Type B pancreatic cell (in vitro differentiated cells): ENCODE measurements at regions not wholly inside any gene's neighbourhood (a gene's known extent, or its start where the extent isn't known, plus 50 kb on each side); places are given as distances from the start of the nearest gene placed in this dataset.

Experiments
- DNase-seq: peaks from one replicate; pipeline ENCODE4 v3.0.0; 2021; ENCODE audit warnings: mixed read lengths; ENCODE audit not compliant: unreplicated experiment; ENCODE audit errors: extremely low spot score
- H3K27ac Mint-ChIP-seq: 2 replicates; pipeline ENCODE4 v1.8.0; 2021; ENCODE audit warnings: mild to moderate bottlenecking, mixed read lengths
- H3K27me3 Mint-ChIP-seq: 2 replicates; pipeline ENCODE4 v1.8.0; 2021; ENCODE audit warnings: mixed read lengths
- H3K36me3 Mint-ChIP-seq: 2 replicates; pipeline ENCODE4 v1.8.0; 2021; ENCODE audit warnings: mixed read lengths
- H3K4me1 Mint-ChIP-seq: one replicate; pipeline ENCODE4 v1.8.0; 2021; ENCODE audit warnings: mixed read lengths; ENCODE audit not compliant: unreplicated experiment
- H3K4me3 Mint-ChIP-seq: 2 replicates; pipeline ENCODE4 v1.8.0; 2021; ENCODE audit warnings: mild to moderate bottlenecking, mixed read lengths
- H3K9me3 Mint-ChIP-seq: 2 replicates; pipeline ENCODE4 v1.8.0; 2021; ENCODE audit warnings: mixed read lengths
- TF ChIP-seq, protein P1 (sequence below): fragments of 200-600 bp; sonication (generic); conservative IDR thresholded peaks from 2 replicates; pipeline ENCODE4 v1.5.0; 2021; ENCODE audit warnings: antibody characterized with exemption, mild to moderate bottlenecking

- Mint-ChIP-seq H3K4me1 (peaks cover 27% of the 10 kb centered on the region), H3K27ac (no peak overlapping the region), H3K9me3 (no peaks in the 10 kb centered on the region), H3K27me3 (peaks cover 29% of the 10 kb centered on the region), H3K36me3 (peaks cover 3% of the 10 kb centered on the region), H3K4me3 (no peak overlapping the region)
- no peak for DNase-seq
- TF ChIP-seq, protein P1, sequence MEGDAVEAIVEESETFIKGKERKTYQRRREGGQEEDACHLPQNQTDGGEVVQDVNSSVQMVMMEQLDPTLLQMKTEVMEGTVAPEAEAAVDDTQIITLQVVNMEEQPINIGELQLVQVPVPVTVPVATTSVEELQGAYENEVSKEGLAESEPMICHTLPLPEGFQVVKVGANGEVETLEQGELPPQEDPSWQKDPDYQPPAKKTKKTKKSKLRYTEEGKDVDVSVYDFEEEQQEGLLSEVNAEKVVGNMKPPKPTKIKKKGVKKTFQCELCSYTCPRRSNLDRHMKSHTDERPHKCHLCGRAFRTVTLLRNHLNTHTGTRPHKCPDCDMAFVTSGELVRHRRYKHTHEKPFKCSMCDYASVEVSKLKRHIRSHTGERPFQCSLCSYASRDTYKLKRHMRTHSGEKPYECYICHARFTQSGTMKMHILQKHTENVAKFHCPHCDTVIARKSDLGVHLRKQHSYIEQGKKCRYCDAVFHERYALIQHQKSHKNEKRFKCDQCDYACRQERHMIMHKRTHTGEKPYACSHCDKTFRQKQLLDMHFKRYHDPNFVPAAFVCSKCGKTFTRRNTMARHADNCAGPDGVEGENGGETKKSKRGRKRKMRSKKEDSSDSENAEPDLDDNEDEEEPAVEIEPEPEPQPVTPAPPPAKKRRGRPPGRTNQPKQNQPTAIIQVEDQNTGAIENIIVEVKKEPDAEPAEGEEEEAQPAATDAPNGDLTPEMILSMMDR: no peak
Observed at GRCh38 chr16:65225488-65225887, 103.6 kb upstream of the CDH11 start.

GRCh38 chr16:65224994-65225393 lies 103.1 kb upstream of the CDH11 start:
- peaks cover 29% of the 10 kb centered on the region for H3K27me3 Mint-ChIP-seq
- H3K4me3 Mint-ChIP-seq: no peak overlapping the region
- H3K27ac Mint-ChIP-seq: no peak overlapping the region

DNA sequence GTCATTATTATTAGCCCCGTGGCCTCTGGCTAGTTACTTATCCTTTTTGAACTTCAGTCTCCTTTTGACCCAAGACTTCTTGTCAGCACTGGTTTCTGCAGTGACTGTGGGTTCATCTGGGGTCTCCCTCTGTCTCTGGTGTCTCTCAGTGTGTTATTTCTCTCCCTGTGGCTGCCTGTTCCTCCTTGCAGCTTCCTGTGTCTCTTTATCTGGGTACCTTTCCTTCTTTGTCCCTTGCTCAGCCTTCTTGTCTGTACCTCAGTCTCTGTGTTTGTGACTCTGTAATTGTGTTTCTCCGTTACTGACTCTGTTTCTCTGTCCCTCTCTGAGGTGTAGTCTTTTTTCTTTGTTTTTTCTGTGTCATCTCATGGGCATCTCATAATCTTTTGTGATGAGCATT lies 102.6 kb upstream of the CDH11 start:
- Mint-ChIP-seq H3K4me3 (no peak overlapping the region), H3K9me3 (no peaks in the 10 kb centered on the region), H3K27me3 (peaks cover 26% of the 10 kb centered on the region), H3K36me3 (peaks cover 3% of the 10 kb centered on the region), H3K4me1 (peaks cover 27% of the 10 kb centered on the region), H3K27ac (no peak overlapping the region)
- TF ChIP-seq, protein P1: no peak
- DNase-seq: no peak

More at GRCh38 chr16:65224994-65225393, 103.1 kb upstream of the CDH11 start:
- DNase-seq: no peak
- TF ChIP-seq, protein P1: no peak
- H3K4me1 Mint-ChIP-seq: peaks cover 27% of the 10 kb centered on the region
- H3K36me3 Mint-ChIP-seq: peaks cover 3% of the 10 kb centered on the region
- no peaks in the 10 kb centered on the region for H3K9me3 Mint-ChIP-seq

DNA sequence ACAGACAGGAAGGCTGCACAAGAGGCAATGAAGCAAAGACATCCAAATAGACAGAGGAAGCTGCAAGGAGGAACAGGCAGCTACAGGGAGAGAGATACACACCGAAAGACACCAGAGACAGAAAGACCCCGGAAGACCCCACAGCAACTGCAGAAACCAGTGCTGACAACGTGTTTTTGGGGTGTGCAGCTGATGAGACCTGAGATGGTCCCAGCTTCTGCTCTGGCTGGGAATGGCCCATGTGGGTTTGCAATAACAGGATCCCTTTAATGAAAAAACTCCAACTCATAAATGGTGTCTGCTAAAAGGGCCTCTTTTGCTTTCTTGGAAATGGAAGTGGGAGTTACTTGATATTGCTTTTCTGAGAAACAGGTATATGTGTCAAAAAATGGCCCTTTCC lies 101.5 kb upstream of the CDH11 start:
- no peak overlapping the region for H3K27ac Mint-ChIP-seq
- H3K4me3 Mint-ChIP-seq: no peak overlapping the region
- DNase-seq: no peak
- H3K27me3 Mint-ChIP-seq: peaks cover 20% of the 10 kb centered on the region
- H3K9me3 Mint-ChIP-seq: no peaks in the 10 kb centered on the region
- H3K36me3 Mint-ChIP-seq: no peaks in the 10 kb centered on the region
- TF ChIP-seq, protein P1: no peak
- H3K4me1 Mint-ChIP-seq: peaks cover 19% of the 10 kb centered on the region

DNA sequence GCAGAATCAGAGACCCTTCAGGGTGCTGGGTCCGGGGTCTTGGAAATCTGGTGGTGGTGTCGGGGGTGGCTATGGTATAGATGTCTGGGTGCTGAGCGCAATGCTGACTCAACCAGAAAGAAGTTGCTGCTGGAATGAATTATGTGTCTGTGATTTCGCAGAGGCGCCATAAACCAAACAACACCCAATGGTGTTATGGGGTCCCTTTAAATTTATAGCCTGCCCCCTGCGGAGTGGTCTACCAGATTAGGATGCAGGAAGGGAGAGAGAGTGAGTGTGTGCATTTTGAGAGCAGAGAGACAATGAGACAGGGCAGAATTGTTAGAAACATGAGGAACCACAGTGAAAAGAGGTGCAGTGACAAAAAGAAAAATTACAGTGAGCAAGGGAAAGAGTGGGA lies 100.7 kb upstream of the CDH11 start:
- TF ChIP-seq, protein P1: no peak
- no peaks in the 10 kb centered on the region for H3K36me3 Mint-ChIP-seq

DNA sequence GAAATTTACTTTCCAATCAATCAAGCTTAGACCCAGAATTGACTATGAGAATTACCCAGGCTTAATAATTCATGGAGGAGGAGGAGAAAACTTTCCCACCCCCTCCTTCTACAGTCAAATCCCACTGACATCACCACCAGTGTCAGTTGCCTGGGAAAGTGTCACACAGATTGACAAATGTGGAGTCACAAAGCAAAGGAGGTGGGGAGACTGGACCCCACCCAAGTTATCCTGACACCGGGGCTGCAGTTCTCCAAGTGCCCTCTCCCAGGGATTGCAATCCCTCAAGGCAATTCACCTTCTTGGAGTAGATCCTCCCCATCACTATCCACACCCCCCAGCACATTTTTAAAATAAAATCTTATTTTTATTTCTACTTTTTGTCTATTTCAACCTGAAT lies 100.2 kb upstream of the CDH11 start:
- no peaks in the 10 kb centered on the region for H3K36me3 Mint-ChIP-seq
- DNase-seq: no peak
- no peaks in the 10 kb centered on the region for H3K9me3 Mint-ChIP-seq
- H3K27me3 Mint-ChIP-seq: peaks cover 17% of the 10 kb centered on the region
- TF ChIP-seq, protein P1: no peak
- no peak overlapping the region for H3K27ac Mint-ChIP-seq
- H3K4me1 Mint-ChIP-seq: peaks cover 18% of the 10 kb centered on the region
- no peak overlapping the region for H3K4me3 Mint-ChIP-seq

More for the DNA sequence above, 100.7 kb upstream of the CDH11 start:
- H3K27ac Mint-ChIP-seq: no peak overlapping the region
- H3K4me3 Mint-ChIP-seq: no peak overlapping the region
- no peak for DNase-seq
- peaks cover 19% of the 10 kb centered on the region for H3K4me1 Mint-ChIP-seq
- H3K27me3 Mint-ChIP-seq: peaks cover 17% of the 10 kb centered on the region
- H3K9me3 Mint-ChIP-seq: no peaks in the 10 kb centered on the region
